ENCODE measurements at regions not wholly inside any gene's neighbourhood (a gene's known extent, or its start where the extent isn't known, plus 50 kb on each side); places are given as distances from the start of the nearest gene placed in this dataset.

DNA sequence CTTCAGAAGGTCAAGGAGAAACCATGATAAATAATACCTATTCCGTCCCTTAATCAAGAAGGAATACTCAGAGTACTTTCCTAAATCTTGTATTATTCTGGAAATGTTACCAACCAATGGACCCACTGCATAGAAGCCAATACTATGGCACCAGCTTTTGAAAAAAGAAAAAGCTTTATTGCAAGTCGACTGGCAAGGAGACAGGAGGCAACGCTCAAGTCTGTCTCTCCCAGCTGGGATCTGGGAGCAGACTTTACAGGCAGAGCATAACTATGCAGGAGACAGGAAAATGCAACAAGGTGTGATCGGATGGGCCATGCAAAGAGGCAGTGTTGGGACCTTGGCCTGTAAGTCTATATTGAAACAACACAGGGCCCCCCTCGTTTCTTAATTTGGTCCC is 132.4 kb downstream of the CHD9NB start:
- H2AFZ ChIP-seq (ENCODE audit: low read length) = no peak overlapping the region
- FAIRE-seq (no peak), DNase-seq (ENCODE audit: low spot score) (no peak), ATAC-seq (no peak)
- no peaks in the 10 kb centered on the region for H3K9me3 ChIP-seq (ENCODE audit: low read length)
- H3K4me2 ChIP-seq (ENCODE audit: low read depth, low read length) = no peak overlapping the region
- H4K20me1 ChIP-seq (ENCODE audit: insufficient read depth, low read length) = no peaks in the 10 kb centered on the region
- H3K4me3 ChIP-seq (replicated peaks in 1 of 3; ENCODE audit: insufficient read depth in 1 of 3, low read depth in 2 of 3, low read length in 3 of 3) = no peak overlapping the region
- no peak overlapping the region for H3K27ac ChIP-seq (ENCODE audit: extremely low read length, insufficient read depth, low read length)
- ChIA-PET POLR2A (no interaction called here), CTCF (ENCODE audit: low intra/inter-chr PET ratio, low total read pairs) (no interaction called here)
- peaks cover 0 to 4% of the 10 kb centered on the region in 2 experiments; a peak in 2 of 5 replicates for H3K27me3 ChIP-seq (ENCODE audit: control insufficient read depth in 1 of 2, insufficient read depth in 2 of 2, low read length in 2 of 2)
- intact Hi-C loops (cut with micrococcal nuclease; ENCODE audit: unreplicated experiment) = no loop called here
- in situ Hi-C loops (cut with HindIII; ENCODE audit: extremely low pct_ligation_motif_present, low pct_unique_long_range_greater_than_20kb) = no loop called here
- no peaks in the 10 kb centered on the region for H3K36me3 ChIP-seq (replicated peaks in 1 of 2; ENCODE audit: control insufficient read depth in 1 of 2, insufficient read depth in 2 of 2, low read length in 2 of 2)
- WGBS (ENCODE audit: low lambda C conversion rate) = 5% methylated on average over 5 of the region's 5 CpGs
- H3K9ac ChIP-seq (ENCODE audit: insufficient read depth, low read depth, low read length) = no peak overlapping the region
- BruUV-seq (replicated peaks) = no TSS peak
- no peaks in the 10 kb centered on the region for H3K79me2 ChIP-seq (ENCODE audit: insufficient read depth, low read length)
- H3K4me1 ChIP-seq (ENCODE audit: insufficient read depth, low read length) = no peaks in the 10 kb centered on the region
- TF ChIP-seq ZSCAN20 (CRISPR knock-in tag; IDR thresholded peaks at IDR 0.05; ENCODE audit: borderline replicate concordance) = no peak

- POLR2A ChIA-PET = no interaction called here
- BruUV-seq (replicated peaks) = no TSS peak
- Histone ChIP-seq H3K9me3 (ENCODE audit: low read length) (no peaks in the 10 kb centered on the region), H3K4me1 (ENCODE audit: insufficient read depth, low read length) (no peaks in the 10 kb centered on the region), H3K9ac (ENCODE audit: insufficient read depth, low read depth, low read length) (no peak overlapping the region), H2AFZ (ENCODE audit: low read length) (no peak overlapping the region), H4K20me1 (ENCODE audit: insufficient read depth, low read length) (no peaks in the 10 kb centered on the region), H3K4me3 (replicated peaks in 1 of 3; ENCODE audit: insufficient read depth in 1 of 3, low read depth in 2 of 3, low read length in 3 of 3) (no peak overlapping the region), H3K27ac (ENCODE audit: extremely low read length, insufficient read depth, low read length) (no peak overlapping the region), H3K27me3 (ENCODE audit: control insufficient read depth in 1 of 2, insufficient read depth in 2 of 2, low read length in 2 of 2) (peaks cover 0 to 4% of the 10 kb centered on the region in 2 experiments; a peak in 2 of 5 replicates), H3K79me2 (ENCODE audit: insufficient read depth, low read length) (no peaks in the 10 kb centered on the region), H3K4me2 (ENCODE audit: low read depth, low read length) (no peak overlapping the region), H3K36me3 (replicated peaks in 1 of 2; ENCODE audit: control insufficient read depth in 1 of 2, insufficient read depth in 2 of 2, low read length in 2 of 2) (no peaks in the 10 kb centered on the region)
- FAIRE-seq (no peak), ATAC-seq (peak; percentile 69), DNase-seq (ENCODE audit: low spot score) (no peak)
- CTCF ChIA-PET (ENCODE audit: low intra/inter-chr PET ratio, low total read pairs) = no interaction called here
- intact Hi-C loops (cut with micrococcal nuclease; ENCODE audit: unreplicated experiment) (loop anchor here (10.0 kb wide), 1 partner anchor 110 kb away; no protein-coding TSS in a partner anchor), in situ Hi-C loops (cut with HindIII; ENCODE audit: extremely low pct_ligation_motif_present, low pct_unique_long_range_greater_than_20kb) (loop anchor here (10.0 kb wide), 1 partner anchor 730 kb away; no protein-coding TSS in a partner anchor)
- TF ChIP-seq, protein P1, sequence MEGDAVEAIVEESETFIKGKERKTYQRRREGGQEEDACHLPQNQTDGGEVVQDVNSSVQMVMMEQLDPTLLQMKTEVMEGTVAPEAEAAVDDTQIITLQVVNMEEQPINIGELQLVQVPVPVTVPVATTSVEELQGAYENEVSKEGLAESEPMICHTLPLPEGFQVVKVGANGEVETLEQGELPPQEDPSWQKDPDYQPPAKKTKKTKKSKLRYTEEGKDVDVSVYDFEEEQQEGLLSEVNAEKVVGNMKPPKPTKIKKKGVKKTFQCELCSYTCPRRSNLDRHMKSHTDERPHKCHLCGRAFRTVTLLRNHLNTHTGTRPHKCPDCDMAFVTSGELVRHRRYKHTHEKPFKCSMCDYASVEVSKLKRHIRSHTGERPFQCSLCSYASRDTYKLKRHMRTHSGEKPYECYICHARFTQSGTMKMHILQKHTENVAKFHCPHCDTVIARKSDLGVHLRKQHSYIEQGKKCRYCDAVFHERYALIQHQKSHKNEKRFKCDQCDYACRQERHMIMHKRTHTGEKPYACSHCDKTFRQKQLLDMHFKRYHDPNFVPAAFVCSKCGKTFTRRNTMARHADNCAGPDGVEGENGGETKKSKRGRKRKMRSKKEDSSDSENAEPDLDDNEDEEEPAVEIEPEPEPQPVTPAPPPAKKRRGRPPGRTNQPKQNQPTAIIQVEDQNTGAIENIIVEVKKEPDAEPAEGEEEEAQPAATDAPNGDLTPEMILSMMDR (CRISPR knock-in tag; IDR thresholded peaks at IDR 0.05) = peak; percentile 23; the same call in 1 of the 2 replicates
- TF ChIP-seq CHCHD3 (CRISPR knock-in tag; IDR thresholded peaks at IDR 0.05) (no peak), ZBTB38 (CRISPR knock-in tag; IDR thresholded peaks at IDR 0.05) (no peak), ARNTL (CRISPR knock-in tag; IDR thresholded peaks at IDR 0.05) (no peak), ZFP91 (CRISPR knock-in tag; IDR thresholded peaks at IDR 0.05; ENCODE audit: borderline replicate concordance) (no peak), HIVEP1 (CRISPR knock-in tag; IDR thresholded peaks at IDR 0.05) (no peak), STAG1 (CRISPR knock-in tag; IDR thresholded peaks at IDR 0.05) (0 out of 2 replicates have a peak, but pooled peaks have one; percentile 27)
- WGBS (ENCODE audit: low lambda C conversion rate) = 0% methylated on average over 1 of the region's 2 CpGs
Observed at GRCh38 chr16:52914428-52914827, 138.3 kb downstream of the CHD9NB start.
